ENCODE measurements at regions not wholly inside any gene's neighbourhood (a gene's known extent, or its start where the extent isn't known, plus 50 kb on each side); places are given as distances from the start of the nearest gene placed in this dataset.

GRCh38 chr1:116458695-116459094, 85.7 kb downstream of the ATP1A1 start:
- TF ChIP-seq, protein P1, sequence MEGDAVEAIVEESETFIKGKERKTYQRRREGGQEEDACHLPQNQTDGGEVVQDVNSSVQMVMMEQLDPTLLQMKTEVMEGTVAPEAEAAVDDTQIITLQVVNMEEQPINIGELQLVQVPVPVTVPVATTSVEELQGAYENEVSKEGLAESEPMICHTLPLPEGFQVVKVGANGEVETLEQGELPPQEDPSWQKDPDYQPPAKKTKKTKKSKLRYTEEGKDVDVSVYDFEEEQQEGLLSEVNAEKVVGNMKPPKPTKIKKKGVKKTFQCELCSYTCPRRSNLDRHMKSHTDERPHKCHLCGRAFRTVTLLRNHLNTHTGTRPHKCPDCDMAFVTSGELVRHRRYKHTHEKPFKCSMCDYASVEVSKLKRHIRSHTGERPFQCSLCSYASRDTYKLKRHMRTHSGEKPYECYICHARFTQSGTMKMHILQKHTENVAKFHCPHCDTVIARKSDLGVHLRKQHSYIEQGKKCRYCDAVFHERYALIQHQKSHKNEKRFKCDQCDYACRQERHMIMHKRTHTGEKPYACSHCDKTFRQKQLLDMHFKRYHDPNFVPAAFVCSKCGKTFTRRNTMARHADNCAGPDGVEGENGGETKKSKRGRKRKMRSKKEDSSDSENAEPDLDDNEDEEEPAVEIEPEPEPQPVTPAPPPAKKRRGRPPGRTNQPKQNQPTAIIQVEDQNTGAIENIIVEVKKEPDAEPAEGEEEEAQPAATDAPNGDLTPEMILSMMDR (IDR thresholded peaks at IDR 0.05) = no peak
- TF ChIP-seq EP300 (IDR thresholded peaks at IDR 0.05) (no peak), POLR2A (IDR thresholded peaks at IDR 0.05) (no peak)
